ENCODE measurements at regions not wholly inside any gene's neighbourhood (a gene's known extent, or its start where the extent isn't known, plus 50 kb on each side); places are given as distances from the start of the nearest gene placed in this dataset.
A peak's percentile ranks its signal among the peaks of the same experiment; 100 is the strongest.

DNA sequence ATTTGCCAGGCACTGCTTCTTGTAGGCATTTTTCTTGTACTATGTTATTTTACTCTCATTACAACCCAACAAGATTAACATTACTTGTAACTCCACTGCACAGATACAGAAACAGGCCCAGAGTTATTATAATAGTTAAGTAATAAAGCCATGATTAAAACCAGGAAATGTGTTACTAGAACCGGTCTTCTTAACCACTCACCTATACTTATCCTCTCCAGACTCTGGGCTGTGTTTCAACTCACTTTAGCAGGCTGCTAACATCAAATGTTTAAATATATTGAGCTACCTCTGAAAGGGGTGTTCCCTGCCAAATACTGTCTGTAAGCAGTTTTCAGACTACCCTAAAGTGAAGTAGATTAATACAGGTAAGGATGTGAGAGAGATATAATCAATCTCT is 1227.8 kb downstream of the SORCS3 start:
- DNase-seq = no peak
- intact Hi-C loops (cut with DNase I) = no loop called here

DNA sequence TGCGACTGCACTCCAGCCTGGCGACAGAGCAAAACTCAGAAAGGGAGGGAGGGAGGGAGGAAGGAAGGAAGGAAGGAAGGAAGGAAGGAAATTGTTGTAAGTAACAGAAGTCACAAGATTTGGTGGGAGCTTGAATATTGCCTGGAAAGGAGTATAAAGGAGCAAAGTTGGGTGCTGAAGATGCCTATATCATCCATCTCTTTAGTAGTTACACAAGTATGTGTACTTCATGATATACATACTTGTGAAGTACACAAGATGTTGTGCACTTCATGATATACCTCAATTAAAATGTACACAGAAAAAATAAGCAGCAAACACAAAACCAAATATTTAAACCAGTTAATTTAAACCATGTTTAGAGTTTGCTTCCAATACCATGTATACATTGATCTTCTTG is 1223.8 kb downstream of the SORCS3 start:
- intact Hi-C loops (cut with DNase I) = no loop called here
- DNase-seq = no peak

DNA sequence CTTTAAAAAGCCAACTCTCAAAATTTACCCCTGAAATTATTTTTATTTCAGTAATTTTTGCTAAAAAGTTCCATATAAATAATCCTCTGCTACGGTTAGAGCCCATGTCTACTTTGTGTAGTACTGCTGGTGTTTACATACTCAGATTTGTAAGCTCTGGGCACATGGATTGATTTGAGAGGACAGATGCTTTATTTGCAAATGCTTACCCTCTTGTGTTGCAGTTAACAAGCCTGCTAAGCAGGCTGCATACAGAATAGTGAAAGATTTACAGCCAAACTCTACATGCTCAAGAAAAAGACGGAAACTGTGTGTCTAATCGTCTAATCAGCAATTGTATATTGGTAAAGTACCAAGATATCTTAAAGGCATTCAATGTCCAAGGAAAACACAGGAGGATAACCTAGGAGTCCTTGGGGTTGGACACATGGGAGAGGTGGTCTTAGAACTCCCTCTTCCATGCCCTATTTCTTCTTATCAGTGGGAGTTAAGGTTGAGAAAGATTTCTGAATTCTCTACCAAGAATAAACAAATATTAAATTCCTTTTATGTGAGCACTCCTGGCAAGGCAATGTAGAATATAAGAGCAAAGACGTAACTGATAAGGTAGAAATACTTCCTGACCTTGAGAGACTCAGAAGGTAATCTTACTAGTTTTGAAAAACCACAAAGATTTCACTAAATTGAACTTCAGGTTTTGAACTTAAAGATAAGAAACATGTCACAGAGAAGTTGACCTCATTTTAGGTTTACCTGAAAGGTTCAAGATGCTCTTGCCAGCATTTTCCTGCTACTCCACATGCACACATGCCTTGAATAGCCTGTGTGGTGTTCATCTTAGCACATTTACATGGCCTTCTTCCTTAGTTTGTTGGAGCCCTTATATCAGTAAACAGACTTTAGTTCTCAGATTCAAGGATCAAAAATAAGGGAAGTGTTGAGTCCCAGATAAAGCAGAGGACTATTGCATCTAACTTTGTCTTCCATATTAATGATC is 1216.5 kb downstream of the SORCS3 start:
- no peak for DNase-seq
- intact Hi-C loops (cut with DNase I) = no loop called here

DNA sequence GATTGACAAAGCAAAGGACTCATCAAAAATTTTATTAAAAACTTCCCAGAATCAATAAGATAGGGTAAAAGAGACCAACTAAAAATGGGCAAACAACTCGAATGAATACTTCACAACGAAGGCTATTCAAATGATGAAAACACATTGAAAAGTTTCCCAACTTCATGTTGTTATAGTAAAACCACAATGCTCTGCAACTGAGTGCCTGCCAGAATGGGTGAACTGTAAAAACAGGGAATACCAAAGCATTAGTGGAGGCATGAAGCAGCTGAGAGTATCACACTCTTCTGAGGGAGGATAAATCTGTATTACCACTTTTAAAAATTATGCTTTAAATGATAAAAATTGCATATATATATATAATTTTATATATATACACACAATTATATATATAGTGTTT is 1214.7 kb downstream of the SORCS3 start:
- no peak for DNase-seq
- intact Hi-C loops (cut with DNase I) = no loop called here

DNA sequence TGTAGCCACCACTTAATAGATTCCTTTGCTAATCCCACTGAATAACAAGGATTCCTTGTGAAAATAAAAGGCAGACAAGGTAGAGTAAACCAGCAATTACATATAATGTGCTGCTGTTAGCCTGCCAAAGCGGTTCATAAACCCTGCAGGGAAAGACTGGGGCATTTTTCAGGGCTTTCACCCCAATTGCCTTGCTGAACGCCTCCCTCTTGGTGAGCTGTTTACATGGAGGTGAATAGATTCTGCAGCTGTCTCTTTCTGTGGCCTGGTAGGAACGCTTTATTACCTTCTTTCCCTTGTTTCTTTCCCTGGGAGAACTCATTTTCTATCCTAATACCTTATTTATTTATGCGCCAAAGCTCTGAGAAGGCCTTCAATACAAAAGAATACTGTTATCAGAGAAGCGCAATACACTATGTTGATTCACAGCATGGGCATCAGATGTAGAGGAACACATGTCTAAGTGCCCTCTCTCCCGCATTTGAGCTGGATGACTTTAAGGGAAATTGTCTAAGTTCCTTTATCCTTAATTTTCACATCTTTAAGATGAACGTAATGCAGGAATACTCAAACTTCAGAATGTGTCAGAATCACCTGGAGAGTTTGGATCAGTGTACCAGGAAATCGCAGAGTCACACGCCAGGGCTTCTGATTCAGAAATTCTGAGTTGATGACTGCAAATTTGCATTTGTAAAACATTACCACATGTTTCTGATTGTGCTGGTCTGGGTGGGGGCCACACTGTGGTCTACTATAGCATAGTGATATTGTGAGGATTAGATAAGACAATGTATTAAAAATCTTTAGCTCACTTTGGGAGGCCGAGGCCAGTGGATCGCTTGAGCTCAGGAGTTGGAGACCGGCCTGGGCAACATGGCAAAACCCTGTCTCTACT is 1203.8 kb downstream of the SORCS3 start:
- peak in 10 of 42 donors; percentile 8 to 55 (median 26) for DNase-seq
- intact Hi-C loops (cut with DNase I) = no loop called here

DNA sequence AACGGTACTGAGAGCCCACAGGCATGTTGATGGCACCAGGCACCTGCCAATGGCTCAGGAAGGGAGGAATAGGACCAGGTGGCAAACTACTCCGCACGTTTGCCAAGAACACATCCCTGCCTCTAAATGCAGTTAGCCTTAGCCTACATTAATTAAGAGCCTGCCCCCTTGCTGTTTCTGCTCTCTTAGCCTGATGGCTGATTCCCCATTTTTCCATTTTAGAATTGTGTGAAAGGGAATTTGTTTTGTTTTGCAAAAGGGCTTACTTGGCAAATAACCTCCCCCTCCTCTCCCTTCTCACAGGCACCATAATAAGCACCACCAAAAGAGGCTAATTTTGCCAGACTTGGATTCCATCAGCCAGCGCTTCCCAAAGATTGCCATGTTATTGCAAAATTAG is 1203.2 kb downstream of the SORCS3 start:
- intact Hi-C loops (cut with DNase I) = no loop called here
- peak in 5 of 42 donors; percentile 13 to 48 (median 29) for DNase-seq

DNA sequence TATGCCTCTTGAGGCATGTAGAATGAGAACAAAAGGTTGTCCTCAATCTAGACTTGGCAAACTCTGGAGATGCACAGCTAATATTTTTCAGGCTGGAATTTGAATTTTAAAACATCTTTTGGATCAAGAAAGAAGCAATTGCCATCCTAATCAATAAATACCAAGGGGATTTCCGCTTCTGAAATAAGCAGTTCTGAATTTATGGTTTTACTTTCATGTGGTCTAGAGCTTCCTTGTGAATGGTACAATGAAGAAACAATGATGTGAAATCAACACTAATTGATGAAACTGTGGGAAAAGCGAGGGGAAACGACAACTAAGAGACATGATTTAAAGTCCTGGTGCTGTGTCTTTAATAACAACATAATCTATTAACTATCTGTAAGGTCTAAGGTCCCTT is 1202.7 kb downstream of the SORCS3 start:
- intact Hi-C loops (cut with DNase I) = no loop called here
- no peak for DNase-seq

DNA sequence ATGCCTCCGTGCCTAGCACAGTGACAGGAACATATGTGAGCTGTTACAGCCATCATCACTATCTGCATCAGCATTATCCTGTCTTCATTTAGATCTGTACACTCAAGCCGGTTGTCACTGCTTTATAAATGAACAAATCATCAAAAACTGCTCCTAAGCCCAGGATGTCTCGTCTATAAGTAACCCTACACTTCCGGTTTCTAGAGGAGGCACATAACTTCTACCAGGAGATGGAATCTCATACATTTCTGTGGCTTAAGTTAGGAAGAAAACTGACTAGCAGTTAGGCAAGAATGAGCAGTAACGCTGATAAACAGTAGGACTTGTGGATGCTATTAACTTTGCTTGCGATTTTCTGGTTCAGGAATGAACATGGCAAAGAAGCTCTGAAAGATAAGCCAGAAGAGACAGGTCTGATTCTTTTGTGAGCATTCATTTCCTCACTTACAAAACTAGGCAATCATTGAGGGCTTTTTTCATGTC is 1199.2 kb downstream of the SORCS3 start:
- no peak for DNase-seq
- intact Hi-C loops (cut with DNase I) = no loop called here

DNA sequence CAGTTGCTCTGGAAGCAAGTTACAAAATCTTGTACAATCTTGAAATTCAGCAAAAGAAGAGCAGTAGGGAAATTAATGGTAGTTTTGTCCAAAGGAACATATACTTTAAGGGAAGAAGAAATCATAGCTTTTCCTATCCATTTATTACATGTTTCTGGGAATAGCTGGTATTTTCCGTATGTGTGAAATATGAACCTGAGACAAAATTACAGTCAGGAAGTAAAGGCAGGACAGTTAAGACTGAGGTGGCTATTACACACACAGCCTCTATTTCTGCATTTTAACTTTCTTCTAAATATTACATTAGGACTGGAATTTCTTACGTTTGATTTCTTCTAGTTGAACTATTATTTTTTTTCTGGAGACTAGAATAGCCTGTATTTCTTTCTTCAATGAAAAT is 1197.3 kb downstream of the SORCS3 start:
- intact Hi-C loops (cut with DNase I) = no loop called here
- DNase-seq = no peak

DNA sequence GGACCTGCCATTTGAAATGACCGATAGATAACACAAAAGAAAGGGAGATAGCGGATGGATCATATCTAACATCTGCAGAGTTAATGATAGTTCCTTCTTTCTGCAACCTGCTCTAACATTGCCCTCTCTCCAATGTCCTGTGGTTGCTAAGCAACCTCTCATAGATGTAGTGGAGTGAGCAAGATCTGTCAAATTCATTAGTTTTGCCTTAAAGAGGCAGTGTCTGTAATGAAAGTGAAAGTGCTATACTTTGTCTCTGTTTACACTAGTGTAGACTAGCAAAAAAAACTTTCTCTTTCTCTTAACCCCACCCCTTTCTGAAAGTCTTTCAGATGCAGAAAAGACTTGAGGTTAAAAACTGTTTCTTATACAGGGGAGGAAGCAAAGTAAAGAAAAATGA is 1196.9 kb downstream of the SORCS3 start:
- DNase-seq = no peak
- intact Hi-C loops (cut with DNase I) = no loop called here

DNA sequence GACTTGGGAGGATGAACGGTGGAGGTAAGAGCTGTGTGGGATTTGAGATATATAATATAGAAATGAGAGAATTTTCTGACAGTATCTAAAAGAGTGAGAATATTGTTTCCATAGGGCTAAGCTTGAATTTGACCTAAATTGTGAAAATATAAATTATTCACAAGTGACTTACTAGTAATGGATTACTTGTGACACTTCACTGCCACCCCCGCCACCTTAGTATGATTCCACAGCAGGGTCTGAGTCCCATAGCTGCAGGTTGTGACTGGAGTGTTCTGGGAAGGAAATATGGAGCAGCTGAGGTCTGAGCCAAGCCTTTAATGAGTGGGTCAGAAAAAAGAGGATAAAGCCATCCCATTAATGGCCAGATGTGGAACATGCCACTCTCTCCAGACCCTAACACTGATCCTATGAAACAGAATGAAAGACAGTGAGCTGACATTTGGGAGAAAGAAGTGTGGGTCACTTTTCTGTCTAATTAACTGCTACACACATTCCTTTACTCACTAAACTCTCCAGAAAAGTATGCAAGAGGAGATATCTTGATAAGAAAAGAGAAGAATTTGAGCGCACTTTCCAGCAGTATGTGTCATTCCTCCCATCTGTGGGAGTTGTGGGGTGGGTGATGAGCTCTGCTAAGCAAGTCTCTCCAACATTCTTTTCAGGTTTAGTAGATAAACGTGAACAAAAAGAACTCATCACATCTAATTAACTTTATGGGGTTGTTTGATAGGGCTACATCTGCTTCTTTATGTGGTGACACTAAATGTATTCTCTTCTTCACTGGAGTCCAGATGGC is 1193.4 kb downstream of the SORCS3 start:
- peak in 25 of 42 donors; percentile 6 to 80 (median 47) for DNase-seq
- intact Hi-C loops (cut with DNase I) = no loop called here

DNA sequence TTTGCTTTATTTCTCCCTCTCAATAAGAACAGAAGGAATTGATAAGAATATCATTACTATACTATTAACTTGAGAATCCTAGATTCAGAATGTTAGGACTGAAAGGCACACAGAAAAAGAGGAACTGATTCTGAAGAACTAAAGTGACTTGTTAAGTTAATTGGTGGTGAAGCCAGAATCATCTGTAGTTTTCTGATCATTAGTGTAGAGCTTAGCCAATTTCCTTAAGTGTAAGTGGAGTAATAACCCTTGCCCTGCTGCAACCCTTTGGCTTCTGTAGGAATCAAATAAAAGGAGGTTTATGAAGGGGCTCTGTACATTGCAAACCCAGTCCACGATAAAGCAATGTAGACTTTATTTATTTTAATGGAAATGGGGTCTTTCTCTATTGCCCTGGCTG is 1186.0 kb downstream of the SORCS3 start:
- intact Hi-C loops (cut with DNase I) = no loop called here
- no peak for DNase-seq

DNA sequence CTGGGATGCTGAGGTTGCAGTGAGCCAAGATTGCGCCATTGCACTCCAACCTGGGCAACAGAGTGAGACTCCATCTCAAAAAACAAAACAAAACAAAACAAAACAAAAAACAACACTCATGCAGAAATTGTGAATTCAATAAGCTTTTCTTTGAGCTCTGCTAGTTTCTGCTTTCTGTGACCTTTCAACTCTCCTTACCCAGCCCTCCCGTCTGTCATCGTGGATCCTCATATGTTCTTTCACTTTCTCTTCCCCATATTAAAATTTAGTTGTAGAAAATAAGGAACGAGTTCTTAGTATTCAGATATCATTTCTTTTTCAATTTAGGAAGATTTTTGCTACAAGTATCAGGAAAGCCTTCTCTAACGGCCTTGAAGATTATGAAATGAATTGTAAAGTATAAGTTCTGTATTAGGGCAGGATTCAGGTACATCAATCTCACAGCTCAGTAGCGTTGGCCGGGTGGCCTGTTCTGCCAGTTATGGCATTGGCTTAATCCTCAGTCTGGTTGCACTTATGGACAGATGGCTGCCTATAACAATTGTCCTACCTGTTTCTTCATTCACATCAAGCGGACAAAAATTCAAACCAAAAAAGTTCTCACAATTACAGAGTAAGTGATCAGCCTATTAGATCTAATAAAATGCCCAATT is 1167.0 kb downstream of the SORCS3 start:
- DNase-seq = no peak
- intact Hi-C loops (cut with DNase I) = no loop called here

DNA sequence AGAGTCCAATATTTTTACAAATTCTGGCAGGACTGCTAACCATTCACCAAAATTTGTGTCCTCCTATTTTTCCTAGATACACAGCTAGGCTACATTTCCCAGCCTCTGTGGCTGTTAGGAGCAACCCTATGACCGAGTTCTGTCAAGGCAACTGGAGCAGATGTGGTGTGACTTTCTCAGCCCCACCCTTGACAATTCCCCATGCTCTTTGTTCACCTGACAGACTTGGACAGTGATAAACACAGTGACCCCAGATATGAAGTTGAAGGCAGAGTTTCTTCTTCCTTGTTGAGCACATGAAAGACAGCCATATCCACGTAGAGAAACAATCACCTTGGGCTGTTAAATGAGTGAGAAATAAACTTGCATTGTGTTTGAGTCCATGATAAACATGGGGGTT is 1162.1 kb downstream of the SORCS3 start:
- intact Hi-C loops (cut with DNase I) = no loop called here
- DNase-seq = no peak

DNA sequence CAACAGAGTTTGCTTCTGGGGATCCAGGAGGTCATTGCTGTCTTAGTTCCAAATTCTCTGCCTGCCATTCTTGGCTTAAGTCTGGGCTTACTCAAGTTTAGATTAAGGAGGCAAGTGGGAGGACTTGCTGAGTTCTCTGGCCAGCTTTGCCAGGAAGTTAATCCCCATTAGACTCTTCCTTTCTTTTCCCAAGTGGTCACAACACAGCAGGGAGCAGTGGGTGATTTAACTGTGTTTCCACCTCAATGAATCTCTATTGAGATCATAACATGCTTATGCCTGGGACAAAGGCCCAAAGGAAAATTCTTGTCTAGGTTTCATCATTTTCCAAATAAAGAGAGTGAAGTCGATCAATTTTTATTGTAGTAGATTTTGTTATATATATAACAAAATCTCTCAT is 1159.6 kb downstream of the SORCS3 start:
- intact Hi-C loops (cut with DNase I) = no loop called here
- DNase-seq = no peak

DNA sequence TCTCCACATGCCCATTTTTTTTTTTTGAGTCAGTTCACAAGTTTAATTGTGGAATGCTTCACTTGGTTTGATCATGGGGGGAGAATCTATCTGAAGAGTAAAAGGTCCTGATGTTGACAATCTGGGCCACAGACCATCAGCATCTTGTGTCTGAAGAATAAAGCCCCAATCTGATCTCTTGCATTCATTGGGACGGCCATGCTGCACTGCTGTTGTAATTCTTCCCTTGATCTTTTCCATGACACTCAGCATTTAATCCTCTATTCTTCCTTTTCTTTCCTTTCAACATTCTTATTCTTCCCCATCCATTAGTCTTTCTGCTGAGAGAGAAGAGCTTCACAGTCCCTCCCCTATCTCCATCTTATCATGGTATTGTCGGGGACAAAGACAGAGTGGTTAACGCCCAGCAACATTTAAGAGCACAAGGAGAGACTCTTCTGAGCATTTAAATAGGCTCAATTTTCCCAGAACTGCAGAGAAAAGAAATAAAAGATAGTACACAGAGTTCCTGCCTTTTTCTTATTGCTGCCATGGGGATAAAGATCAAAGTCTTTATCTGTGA is 1157.3 kb downstream of the SORCS3 start:
- DNase-seq = no peak
- intact Hi-C loops (cut with DNase I) = no loop called here

DNA sequence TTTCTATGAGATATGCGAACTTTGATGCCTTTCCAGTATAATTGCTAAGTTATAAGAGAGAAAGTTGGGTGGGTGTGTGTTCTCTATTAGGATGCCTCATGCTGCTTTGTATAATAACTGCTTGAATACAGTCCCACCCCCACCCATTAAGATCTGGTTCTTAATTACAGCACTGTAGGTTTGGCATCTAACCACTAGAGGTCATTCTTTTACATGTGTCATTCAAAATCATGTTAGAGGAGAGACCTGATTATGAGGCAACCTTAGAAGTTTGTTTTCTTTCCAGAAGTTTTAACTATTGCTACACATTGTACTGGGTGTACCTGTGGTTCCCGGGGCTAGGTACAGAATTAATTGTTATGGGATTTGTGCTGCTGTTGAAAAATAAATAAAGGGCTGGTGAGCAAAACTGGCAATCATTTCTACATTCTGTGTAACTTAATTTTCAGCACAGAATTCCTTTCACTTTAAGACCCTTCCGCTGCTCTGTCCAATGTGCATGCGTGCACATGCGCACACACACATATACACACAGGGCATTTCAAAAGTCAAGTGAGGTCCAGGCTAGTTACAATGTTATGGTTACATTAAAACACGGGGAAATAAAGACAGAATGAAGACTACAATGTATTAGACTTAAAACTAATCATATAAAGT is 1156.3 kb downstream of the SORCS3 start:
- DNase-seq = peak in 2 of 42 donors; percentile 8 to 11

DNA sequence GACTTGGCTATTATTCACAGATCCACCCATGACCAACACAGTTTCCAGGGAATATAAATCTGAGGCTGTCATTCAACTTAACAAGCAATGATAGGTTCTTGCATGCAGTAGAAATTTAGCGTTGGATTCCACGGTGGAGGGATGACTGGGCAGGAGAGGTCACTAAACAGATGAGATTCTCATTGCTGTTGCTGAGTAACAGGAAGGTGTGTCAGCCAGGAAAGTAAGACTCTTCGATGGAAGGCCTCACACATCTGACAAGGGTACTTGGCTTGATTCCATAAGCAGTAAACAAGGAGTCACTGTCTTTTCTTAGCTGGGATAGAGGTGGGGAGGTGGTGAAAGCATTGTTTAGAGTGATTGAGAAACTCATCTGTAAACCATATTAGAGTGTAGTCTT is 1152.0 kb downstream of the SORCS3 start:
- no peak for DNase-seq

More for the DNA sequence above, 1156.3 kb downstream of the SORCS3 start:
- intact Hi-C loops (cut with DNase I) = no loop called here

More for the DNA sequence above, 1152.0 kb downstream of the SORCS3 start:
- intact Hi-C loops (cut with DNase I) = no loop called here

All from head of caudate nucleus (tissue), 42 donors.